ENCODE measurements at regions not wholly inside any gene's neighbourhood (a gene's known extent, or its start where the extent isn't known, plus 50 kb on each side); places are given as distances from the start of the nearest gene placed in this dataset.
"Not testable (repeated sequence)": the region's sequence is repeated elsewhere in the genome, so short reads cannot be mapped to it uniquely, and the experiment has no call there.

GRCh38 chr6:74250161-74250818 is 554.3 kb downstream of the CD109 start:
- intact Hi-C loops (cut with DNase I): no loop called here
- no peak for ATAC-seq (ENCODE audit: poor library complexity)
- no peak for DNase-seq

GRCh38 chr6:74249658-74250057 is 553.7 kb downstream of the CD109 start:
- intact Hi-C loops (cut with DNase I): no loop called here
- no peak for ATAC-seq (ENCODE audit: poor library complexity)
- no peak for DNase-seq

GRCh38 chr6:74248966-74249365 is 553.0 kb downstream of the CD109 start:
- no peak for DNase-seq
- ATAC-seq (ENCODE audit: poor library complexity): no peak
- intact Hi-C loops (cut with DNase I): no loop called here

- ATAC-seq (ENCODE audit: poor library complexity) (no peak), DNase-seq (no peak)
- intact Hi-C loops (cut with DNase I): no loop called here
Measured at GRCh38 chr6:74222768-74223333, 526.8 kb downstream of the CD109 start.

GRCh38 chr6:74213995-74214394 is 518.0 kb downstream of the CD109 start:
- no peak for ATAC-seq (ENCODE audit: poor library complexity)
- DNase-seq: no peak
- intact Hi-C loops (cut with DNase I): no loop called here

GRCh38 chr6:74208239-74208638 is 512.2 kb downstream of the CD109 start:
- intact Hi-C loops (cut with DNase I): no loop called here
- ATAC-seq (ENCODE audit: poor library complexity): no peak

GRCh38 chr6:74199215-74199915 is 503.4 kb downstream of the CD109 start:
- DNase-seq (no peak), ATAC-seq (ENCODE audit: poor library complexity) (no peak)
- intact Hi-C loops (cut with DNase I): no loop called here

More at GRCh38 chr6:74208239-74208638, 512.2 kb downstream of the CD109 start:
- DNase-seq: no peak

- no peak for DNase-seq
- intact Hi-C loops (cut with DNase I): no loop called here
- ATAC-seq (ENCODE audit: poor library complexity): no peak
Measured at GRCh38 chr6:74197310-74197709, 501.3 kb downstream of the CD109 start.

- DNase-seq: no peak
- no peak for ATAC-seq (ENCODE audit: poor library complexity)
- intact Hi-C loops (cut with DNase I): no loop called here
Measured at GRCh38 chr6:74187811-74188210, 491.8 kb downstream of the CD109 start.

GRCh38 chr6:74182992-74183391 is 487.0 kb downstream of the CD109 start:
- DNase-seq (no peak), ATAC-seq (ENCODE audit: poor library complexity) (no peak)
- intact Hi-C loops (cut with DNase I): no loop called here

- intact Hi-C loops (cut with DNase I): no loop called here
- DNase-seq (no peak), ATAC-seq (ENCODE audit: poor library complexity) (no peak)
Measured at GRCh38 chr6:74181471-74181870, 485.5 kb downstream of the CD109 start.

GRCh38 chr6:74177506-74177905 is 481.5 kb downstream of the CD109 start:
- ATAC-seq (ENCODE audit: poor library complexity) (no peak), DNase-seq (no peak)
- intact Hi-C loops (cut with DNase I): no loop called here

- DNase-seq; intact Hi-C loops (cut with DNase I); ATAC-seq (ENCODE audit: poor library complexity): not testable (repeated sequence)
Measured at GRCh38 chr6:74170550-74170949, 474.5 kb downstream of the CD109 start.

- intact Hi-C loops (cut with DNase I): no loop called here
- DNase-seq: no peak
- no peak for ATAC-seq (ENCODE audit: poor library complexity)
Measured at GRCh38 chr6:74170118-74170517, 474.1 kb downstream of the CD109 start.

GRCh38 chr6:74167976-74168375 is 472.0 kb downstream of the CD109 start:
- intact Hi-C loops (cut with DNase I): no loop called here
- ATAC-seq (ENCODE audit: poor library complexity) (peak; percentile 27), DNase-seq (no peak)

GRCh38 chr6:74167511-74167910 is 471.5 kb downstream of the CD109 start:
- intact Hi-C loops (cut with DNase I): no loop called here
- ATAC-seq (ENCODE audit: poor library complexity) (no peak), DNase-seq (no peak)

GRCh38 chr6:74166849-74167248 is 470.8 kb downstream of the CD109 start:
- ATAC-seq (ENCODE audit: poor library complexity): no peak
- intact Hi-C loops (cut with DNase I): no loop called here

GRCh38 chr6:74161380-74161779 is 465.4 kb downstream of the CD109 start:
- ATAC-seq (ENCODE audit: poor library complexity) (no peak), DNase-seq (no peak)
- intact Hi-C loops (cut with DNase I): no loop called here

More at GRCh38 chr6:74166849-74167248, 470.8 kb downstream of the CD109 start:
- no peak for DNase-seq

- no peak for ATAC-seq (ENCODE audit: poor library complexity)
- intact Hi-C loops (cut with DNase I): no loop called here
- DNase-seq: no peak
Measured at GRCh38 chr6:74152096-74152675, 456.2 kb downstream of the CD109 start.

GRCh38 chr6:74145931-74146330 is 449.9 kb downstream of the CD109 start:
- intact Hi-C loops (cut with DNase I): no loop called here
- no peak for ATAC-seq (ENCODE audit: poor library complexity)

More at GRCh38 chr6:74145931-74146330, 449.9 kb downstream of the CD109 start:
- no peak for DNase-seq
